ENCODE measurements at regions not wholly inside any gene's neighbourhood (a gene's known extent, or its start where the extent isn't known, plus 50 kb on each side); places are given as distances from the start of the nearest gene placed in this dataset.

DNA sequence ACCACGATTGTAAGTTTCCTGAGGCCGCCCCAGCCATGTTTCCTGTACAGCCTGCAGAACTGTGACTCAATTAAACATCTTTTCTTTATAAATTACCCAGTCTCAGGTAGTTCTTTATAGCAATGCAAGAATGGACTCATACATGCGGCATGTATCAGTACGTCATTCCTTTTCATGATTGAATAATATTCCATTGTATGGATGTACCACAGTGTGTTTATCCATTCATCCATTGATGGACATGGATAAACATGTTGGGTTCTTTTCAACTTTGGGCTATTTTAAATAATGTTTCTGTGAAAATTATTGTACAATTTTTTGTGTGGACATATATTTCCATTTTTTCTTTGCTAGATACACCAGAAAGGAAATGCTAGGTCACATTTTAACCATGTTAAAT, 99.2 kb upstream of the IGSF1 start:
- H3K9me3 Mint-ChIP-seq: peaks cover 2 to 22% (median 8%) of the 10 kb centered on the region in 7 donors
- TF ChIP-seq, protein P1, sequence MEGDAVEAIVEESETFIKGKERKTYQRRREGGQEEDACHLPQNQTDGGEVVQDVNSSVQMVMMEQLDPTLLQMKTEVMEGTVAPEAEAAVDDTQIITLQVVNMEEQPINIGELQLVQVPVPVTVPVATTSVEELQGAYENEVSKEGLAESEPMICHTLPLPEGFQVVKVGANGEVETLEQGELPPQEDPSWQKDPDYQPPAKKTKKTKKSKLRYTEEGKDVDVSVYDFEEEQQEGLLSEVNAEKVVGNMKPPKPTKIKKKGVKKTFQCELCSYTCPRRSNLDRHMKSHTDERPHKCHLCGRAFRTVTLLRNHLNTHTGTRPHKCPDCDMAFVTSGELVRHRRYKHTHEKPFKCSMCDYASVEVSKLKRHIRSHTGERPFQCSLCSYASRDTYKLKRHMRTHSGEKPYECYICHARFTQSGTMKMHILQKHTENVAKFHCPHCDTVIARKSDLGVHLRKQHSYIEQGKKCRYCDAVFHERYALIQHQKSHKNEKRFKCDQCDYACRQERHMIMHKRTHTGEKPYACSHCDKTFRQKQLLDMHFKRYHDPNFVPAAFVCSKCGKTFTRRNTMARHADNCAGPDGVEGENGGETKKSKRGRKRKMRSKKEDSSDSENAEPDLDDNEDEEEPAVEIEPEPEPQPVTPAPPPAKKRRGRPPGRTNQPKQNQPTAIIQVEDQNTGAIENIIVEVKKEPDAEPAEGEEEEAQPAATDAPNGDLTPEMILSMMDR (IDR thresholded peaks at IDR 0.05): no peak
- Histone ChIP-seq H3K27ac (ENCODE audit: low read depth in 1 of 2, low read length in 2 of 2) (no peak overlapping the region), H3K4me3 (replicated peaks in 1 of 3; ENCODE audit: low read depth in 2 of 3, low read length in 3 of 3) (no peak overlapping the region), H3K36me3 (replicated peaks in 1 of 2; ENCODE audit: control insufficient read depth in 1 of 2, insufficient read depth in 2 of 2, low read length in 2 of 2) (no peaks in the 10 kb centered on the region), H3K4me1 (ENCODE audit: control insufficient read depth in 1 of 2, insufficient read depth in 2 of 2, low read length in 2 of 2) (no peaks in the 10 kb centered on the region), H3K9ac (ENCODE audit: insufficient read depth, low read length, poor library complexity, severe bottlenecking) (no peak overlapping the region), H4K20me1 (ENCODE audit: insufficient read depth, low read length) (no peaks in the 10 kb centered on the region), H2AFZ (ENCODE audit: insufficient read depth, low read depth, low read length, poor library complexity, severe bottlenecking) (no peak overlapping the region), H3K9me3 (replicated peaks in 1 of 2; ENCODE audit: control insufficient read depth in 1 of 2, insufficient read depth in 1 of 2, low read length in 2 of 2) (peaks cover 4 to 14% of the 10 kb centered on the region in 2 donors), H3K27me3 (ENCODE audit: control insufficient read depth in 2 of 2, insufficient read depth in 2 of 2, low read length in 2 of 2) (no peaks in the 10 kb centered on the region), H3K4me2 (replicated peaks; ENCODE audit: extremely low read depth, low read length, poor library complexity, severe bottlenecking) (no peak overlapping the region), H3K79me2 (ENCODE audit: insufficient read depth, low read length) (no peaks in the 10 kb centered on the region)
- DNase-seq: no peak
- no peaks in the 10 kb centered on the region for H3K36me3 Mint-ChIP-seq
- no peak overlapping the region for H3K27ac Mint-ChIP-seq
- WGBS (ENCODE audit: insufficient coverage): no CpG with 5 or more reads among the region's 4 CpGs
- peaks cover 0 to 2% (median 2%) of the 10 kb centered on the region in 3 donors for H3K27me3 Mint-ChIP-seq (ENCODE audit: low read depth in 3 of 3)
- no peak overlapping the region for H3K4me3 Mint-ChIP-seq
- no peaks in the 10 kb centered on the region for H3K4me1 Mint-ChIP-seq
- intact Hi-C loops (cut with micrococcal nuclease): no loop called here

DNA sequence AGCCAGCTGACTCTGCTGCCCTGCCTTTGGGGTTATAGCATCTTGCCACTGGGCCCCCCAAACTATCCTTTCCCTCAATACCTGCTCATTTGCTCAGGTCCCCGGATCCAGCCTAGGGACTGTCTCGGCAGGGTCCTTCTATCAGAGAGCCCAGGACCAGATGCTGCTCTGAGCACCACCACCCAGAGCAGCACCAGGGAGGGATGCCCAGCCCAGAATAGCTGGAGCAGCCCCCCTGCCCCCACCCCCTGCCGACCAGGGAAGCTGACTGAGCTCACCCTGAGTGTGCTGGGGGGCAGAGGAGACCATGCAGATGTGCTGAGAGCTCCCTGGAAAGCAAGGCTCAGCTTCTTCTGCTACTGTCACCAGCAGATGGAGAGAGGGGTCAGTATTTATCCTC, 103.6 kb upstream of the IGSF1 start:
- no peaks in the 10 kb centered on the region for H3K79me2 ChIP-seq (ENCODE audit: insufficient read depth, low read length)
- no peaks in the 10 kb centered on the region for H4K20me1 ChIP-seq (ENCODE audit: insufficient read depth, low read length)
- intact Hi-C loops (cut with micrococcal nuclease): no loop called here
- H3K4me1 ChIP-seq (ENCODE audit: control insufficient read depth in 1 of 2, insufficient read depth in 2 of 2, low read length in 2 of 2): no peaks in the 10 kb centered on the region
- no peak overlapping the region for H2AFZ ChIP-seq (ENCODE audit: insufficient read depth, low read depth, low read length, poor library complexity, severe bottlenecking)
- WGBS (ENCODE audit: insufficient coverage): 100% methylated on average over 2 of the region's 3 CpGs
- no peak overlapping the region for H3K27ac ChIP-seq (ENCODE audit: low read depth in 1 of 2, low read length in 2 of 2)
- H3K9ac ChIP-seq (ENCODE audit: insufficient read depth, low read length, poor library complexity, severe bottlenecking): no peak overlapping the region
- TF ChIP-seq, protein P1 (IDR thresholded peaks at IDR 0.05): no peak
- no peak for DNase-seq
- H3K36me3 ChIP-seq (replicated peaks in 1 of 2; ENCODE audit: control insufficient read depth in 1 of 2, insufficient read depth in 2 of 2, low read length in 2 of 2): no peaks in the 10 kb centered on the region
- H3K4me1 Mint-ChIP-seq: no peaks in the 10 kb centered on the region
- H3K9me3 Mint-ChIP-seq: peaks cover 0 to 17% (median 6%) of the 10 kb centered on the region in 7 donors
- no peak overlapping the region for H3K4me2 ChIP-seq (replicated peaks; ENCODE audit: extremely low read depth, low read length, poor library complexity, severe bottlenecking)
- no peaks in the 10 kb centered on the region for H3K36me3 Mint-ChIP-seq
- no peaks in the 10 kb centered on the region for H3K27me3 ChIP-seq (ENCODE audit: control insufficient read depth in 2 of 2, insufficient read depth in 2 of 2, low read length in 2 of 2)
- H3K4me3 Mint-ChIP-seq: no peak overlapping the region
- peaks cover 0 to 3% (median 2%) of the 10 kb centered on the region in 3 donors for H3K27me3 Mint-ChIP-seq (ENCODE audit: low read depth in 3 of 3)
- peaks cover 4 to 14% of the 10 kb centered on the region in 2 donors for H3K9me3 ChIP-seq (replicated peaks in 1 of 2; ENCODE audit: control insufficient read depth in 1 of 2, insufficient read depth in 1 of 2, low read length in 2 of 2)
- no peak overlapping the region for H3K4me3 ChIP-seq (replicated peaks in 1 of 3; ENCODE audit: low read depth in 2 of 3, low read length in 3 of 3)
- H3K27ac Mint-ChIP-seq: no peak overlapping the region
